Cerebellar cortex (tissue), 1 donor: ENCODE measurements at regions not wholly inside any gene's neighbourhood (a gene's known extent, or its start where the extent isn't known, plus 50 kb on each side); places are given as distances from the start of the nearest gene placed in this dataset.
"Not testable (repeated sequence)": the region's sequence is repeated elsewhere in the genome, so short reads cannot be mapped to it uniquely, and the experiment has no call there.

Experiments used
- DNase-seq: peaks from one replicate; pipeline ENCODE4 v3.0.0-alpha.2; 2015; ENCODE audit warnings: low spot score

DNA sequence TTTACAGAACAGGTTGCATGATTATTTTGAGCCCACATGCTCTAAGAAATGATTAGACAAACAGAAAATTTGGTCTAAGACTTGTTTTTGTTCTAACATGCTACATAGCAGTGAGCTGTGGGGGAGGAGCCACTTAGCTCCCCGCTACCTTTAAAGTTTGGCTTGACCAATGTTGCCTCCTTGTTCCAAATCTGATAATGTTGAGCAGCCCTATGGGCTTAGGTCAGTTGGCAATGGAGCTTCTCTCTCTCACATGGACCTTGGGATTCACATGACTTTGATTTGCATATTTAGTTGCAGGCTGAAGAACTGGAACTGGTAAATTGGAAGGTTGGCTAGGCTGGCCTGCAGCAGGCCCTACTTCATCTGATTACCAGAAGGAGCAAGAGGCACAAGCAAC lies 116.4 kb downstream of the EBLN2 start:
- no peak for DNase-seq

DNA sequence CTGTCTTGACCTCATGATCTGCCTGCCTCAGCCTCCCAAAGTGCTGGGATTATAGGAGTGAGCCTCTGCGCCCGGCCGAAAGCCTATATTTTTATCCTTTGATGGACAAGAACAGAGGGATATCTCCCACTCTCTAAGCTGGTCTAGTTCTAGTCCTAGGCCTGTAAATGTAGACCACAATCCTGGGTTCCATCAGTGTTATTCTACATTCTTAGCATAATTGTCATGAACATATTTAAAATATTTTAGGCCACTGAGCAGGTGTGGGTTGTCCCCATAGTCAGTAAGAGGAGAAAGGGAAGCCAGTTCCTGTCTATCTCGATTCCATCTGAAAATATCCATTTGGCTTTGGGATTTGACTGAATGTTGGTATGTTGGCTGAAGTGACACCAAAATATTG lies 118.1 kb downstream of the EBLN2 start:
- DNase-seq, result no peak

DNA sequence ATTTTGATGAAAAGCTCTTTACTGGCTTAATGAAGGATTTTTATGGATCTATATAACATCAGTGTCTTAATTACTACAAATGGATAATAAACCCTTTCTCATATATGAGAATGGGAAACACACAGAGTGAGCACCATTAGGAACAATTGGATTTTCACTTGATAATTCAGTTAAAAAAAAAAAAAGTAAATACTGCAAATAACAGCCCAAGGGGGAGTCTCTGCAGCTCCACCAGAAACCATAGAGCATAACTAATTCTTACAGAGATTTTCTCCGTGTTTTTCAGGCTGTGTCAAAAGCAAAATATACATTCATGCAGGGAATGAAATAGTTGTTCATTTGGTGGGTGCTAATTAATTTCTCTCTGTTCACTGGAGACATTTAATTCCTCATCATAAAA lies 125.3 kb downstream of the EBLN2 start:
- DNase-seq, result no peak

- DNase-seq, result no peak
These were observed 125.9 kb downstream of the EBLN2 start for GRCh38 chr3:73187328-73187727.

DNA sequence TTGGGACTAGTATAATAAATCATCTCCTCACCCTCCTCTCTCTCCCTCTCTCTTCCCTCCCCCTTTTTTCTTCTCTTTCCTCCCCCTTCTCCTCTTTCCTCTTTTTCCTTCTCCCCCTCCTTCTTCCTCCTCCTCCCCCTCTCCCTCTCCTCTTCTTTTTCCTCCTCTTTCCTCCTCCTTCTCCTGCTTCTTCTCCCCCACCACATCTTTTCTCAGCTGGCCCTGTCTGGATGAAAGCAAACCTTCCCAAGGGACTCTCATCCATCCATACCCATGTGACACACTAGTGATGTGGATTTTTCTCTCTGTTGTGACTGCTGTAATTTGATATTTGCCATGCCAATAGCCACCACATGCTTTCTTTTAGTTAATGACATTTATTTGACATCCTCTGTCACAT lies 127.2 kb downstream of the EBLN2 start:
- no peak for DNase-seq

DNA sequence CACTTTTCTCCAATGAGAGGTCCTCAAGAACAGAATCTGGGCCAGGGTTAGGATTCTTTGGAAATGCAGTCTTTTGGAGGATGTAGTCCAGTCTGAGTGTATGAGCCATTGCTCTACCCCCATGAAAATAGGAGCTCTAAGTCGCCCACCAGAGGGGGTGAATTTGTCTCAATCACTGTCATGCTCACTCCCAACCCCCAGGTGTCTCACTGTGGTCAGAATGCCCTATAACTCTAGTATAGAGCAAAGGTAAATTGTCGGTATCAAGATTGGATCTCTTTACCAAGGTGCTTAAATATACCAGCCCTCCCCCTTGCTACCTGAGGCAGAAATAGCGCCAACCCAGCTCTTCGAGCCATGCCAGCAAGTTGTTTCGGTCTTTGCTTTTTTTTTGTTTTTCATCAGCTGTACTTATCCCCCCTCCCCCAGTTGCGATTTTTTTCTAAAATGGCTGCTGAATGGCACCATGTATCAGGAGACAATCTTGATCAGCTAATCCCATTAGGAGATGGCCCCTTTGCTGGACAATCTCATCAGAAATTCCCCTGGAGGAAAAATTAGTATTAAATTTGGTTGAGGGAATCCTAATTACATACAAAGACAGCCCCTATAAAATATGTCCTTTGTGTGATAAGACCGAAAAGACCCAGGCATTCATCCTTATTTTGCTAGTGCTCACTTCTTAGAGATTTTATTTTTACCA lies 130.7 kb downstream of the EBLN2 start:
- peak; percentile 9 for DNase-seq

DNA sequence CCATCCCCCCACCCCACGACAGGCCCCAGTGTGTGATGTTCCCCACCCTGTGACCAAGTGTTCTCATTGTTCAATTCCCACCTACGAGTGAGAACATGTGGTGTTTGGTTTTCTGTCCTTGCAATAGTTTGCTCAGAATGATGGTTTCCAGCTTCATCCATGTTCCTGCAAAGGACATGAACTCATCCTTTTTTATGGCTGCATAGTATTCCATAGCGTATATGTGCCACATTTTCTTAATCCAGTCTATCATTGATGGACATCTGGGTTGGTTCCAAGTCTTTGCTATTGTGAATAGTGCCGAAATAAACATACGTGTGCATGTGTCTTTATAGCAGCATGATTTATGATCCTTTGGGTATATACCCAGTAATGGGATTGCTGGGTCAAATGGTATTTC lies 132.5 kb downstream of the EBLN2 start:
- DNase-seq, result not testable (repeated sequence)

- no peak for DNase-seq
These were observed 135.7 kb downstream of the EBLN2 start for GRCh38 chr3:73197187-73197586.

DNA sequence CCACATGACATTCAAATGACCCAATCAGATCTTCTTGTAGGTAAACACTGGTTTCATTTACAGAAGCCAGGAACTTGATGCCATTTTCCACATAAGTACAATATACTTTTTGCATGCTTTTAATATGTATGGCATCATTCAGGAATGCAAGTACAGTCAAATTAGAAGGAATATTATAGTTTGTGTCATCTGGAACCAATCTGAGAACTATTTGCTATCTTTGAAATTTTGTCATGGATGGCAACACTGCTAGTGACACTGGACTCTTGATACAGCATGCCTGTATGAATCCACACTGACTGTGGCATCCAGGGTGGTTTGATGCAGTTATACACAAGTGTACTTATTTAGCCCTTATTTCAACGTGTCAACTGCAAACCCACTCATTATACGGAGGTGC lies 141.6 kb downstream of the EBLN2 start:
- DNase-seq, result no peak

GRCh38 chr3:73203633-73204032 lies 142.2 kb downstream of the EBLN2 start:
- no peak for DNase-seq

GRCh38 chr3:73204841-73205240 lies 143.4 kb downstream of the EBLN2 start:
- DNase-seq, result no peak

GRCh38 chr3:73206030-73206429 lies 144.6 kb downstream of the EBLN2 start:
- no peak for DNase-seq

DNA sequence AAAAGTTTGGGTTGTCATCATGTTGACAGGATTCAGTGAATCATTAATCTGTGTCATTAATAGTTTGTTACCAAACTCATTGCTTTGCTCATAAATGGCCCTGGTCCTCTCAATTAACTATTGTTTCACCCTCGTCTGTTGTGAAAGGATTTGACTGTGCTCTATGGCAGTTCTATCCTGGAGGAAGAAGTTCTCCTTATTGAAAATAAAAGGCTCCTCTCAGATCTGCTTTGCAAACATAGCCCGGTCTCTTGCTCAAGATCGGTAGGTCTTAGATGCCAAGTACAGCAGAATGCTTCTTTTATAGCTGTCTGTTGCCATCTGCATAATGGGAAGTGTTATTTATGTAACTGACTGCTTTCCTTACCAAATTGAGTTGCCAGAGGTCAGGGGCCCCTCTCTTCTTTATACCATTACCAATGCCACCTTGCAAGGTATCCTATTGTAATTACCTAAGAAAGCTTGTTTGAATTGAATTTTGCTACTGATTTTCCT lies 146.5 kb downstream of the EBLN2 start:
- DNase-seq, result no peak

GRCh38 chr3:73210759-73211158 lies 149.3 kb downstream of the EBLN2 start:
- no peak for DNase-seq

GRCh38 chr3:73212683-73213082 lies 151.2 kb downstream of the EBLN2 start:
- DNase-seq, result no peak

- DNase-seq, result no peak
These were observed 152.4 kb downstream of the EBLN2 start for GRCh38 chr3:73213896-73214295.

- DNase-seq, result no peak
These were observed 153.4 kb downstream of the EBLN2 start for GRCh38 chr3:73214846-73215245.

DNA sequence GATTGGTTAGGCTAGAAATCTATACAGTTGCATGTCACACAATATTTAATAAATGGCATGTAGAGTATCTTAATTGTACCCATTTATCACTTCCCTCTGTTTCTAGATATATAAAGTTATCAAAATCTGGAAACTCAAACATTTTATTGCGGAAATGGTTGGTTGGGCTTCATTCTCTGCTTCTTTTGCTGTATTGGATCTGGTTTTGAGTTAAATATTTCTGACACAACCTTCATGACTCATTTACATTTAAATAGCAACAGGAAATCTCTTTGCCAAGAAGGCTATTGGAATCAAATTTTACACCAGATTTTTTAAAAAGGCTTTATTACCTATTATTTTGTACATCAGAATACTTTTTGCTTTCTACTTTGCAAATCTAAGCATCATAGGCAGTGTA lies 153.8 kb downstream of the EBLN2 start:
- no peak for DNase-seq

GRCh38 chr3:73215901-73216300 lies 154.4 kb downstream of the EBLN2 start:
- DNase-seq, result no peak

DNA sequence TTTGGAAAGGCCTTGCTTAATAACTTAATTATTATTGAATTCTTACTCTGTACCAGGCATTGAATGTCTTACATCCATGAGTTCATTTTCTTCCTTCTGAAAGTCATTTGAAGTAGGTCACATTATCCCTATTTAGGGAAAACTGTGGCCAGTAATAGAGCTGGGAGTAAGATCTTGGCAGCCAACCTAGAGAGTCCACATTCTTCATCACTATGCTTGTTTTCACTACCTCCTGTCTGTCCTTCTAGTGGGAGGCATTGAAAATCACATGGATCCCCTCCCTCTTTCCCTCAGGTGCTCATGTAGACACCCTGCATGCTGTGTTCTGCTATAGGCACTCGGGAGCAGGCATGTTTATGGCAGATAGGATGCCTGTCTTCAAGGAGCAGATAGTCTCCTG lies 154.9 kb downstream of the EBLN2 start:
- DNase-seq, result no peak

DNA sequence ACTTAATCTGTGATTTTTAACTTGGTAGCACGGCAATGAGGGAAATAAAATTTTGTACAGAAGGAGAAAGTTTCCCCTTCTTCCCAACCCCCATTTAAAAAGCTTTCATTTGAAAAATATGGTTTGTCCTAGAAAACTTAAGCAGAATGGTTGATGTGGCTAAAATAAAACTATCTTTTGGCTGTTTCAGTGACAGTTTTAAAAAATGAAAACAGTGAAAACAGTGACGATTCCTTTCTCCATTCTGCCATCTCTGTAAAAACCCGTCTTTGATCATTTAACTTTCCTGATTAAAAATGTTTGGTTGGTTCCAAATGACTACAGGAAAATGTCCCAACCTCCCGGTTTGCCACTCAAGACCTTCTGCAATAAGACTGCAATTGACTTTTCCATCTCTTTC lies 160.7 kb downstream of the EBLN2 start:
- DNase-seq, result no peak

- no peak for DNase-seq
These were observed 163.8 kb downstream of the EBLN2 start for GRCh38 chr3:73225146-73225855.

DNA sequence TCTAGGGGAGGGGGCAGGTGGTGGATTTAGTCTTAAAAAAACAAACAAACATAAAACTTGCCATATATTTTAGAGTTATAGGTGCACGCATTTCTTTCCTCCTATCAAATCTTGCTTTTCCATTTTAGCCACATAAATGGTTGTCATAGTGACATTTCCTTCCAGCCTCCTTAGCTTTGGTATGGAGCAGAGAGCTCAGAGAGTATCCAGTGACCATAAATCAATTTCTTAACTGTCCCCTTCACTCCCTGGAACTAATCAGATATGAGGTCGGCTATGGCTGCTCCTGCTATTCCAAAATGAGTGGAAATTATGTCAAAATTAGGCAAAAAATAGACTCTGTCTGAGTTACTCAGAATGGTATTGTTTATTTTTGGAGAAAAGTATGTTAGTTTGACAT lies 164.5 kb downstream of the EBLN2 start:
- no peak for DNase-seq

DNA sequence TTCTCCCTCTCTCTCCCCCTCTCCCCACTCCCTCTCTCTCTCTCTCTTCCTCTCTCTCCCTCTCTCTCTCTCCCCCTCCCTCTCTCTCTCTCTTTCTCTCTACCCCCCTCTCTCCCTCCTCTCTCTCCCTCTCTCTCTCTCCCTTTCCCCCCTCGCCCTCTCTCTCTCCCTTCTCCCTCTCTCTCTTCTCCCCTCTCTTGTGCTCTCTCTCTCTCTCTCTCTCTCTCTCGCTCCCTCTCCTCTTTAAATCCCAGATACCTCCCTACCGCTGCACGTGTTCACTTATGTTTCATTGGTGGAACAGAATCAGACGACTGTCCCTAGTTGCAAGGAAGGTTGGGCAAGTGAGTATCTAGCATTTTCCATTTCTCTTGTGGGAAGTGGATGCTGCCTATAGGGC lies 166.5 kb downstream of the EBLN2 start:
- DNase-seq, result no peak
